Heart left ventricle (tissue), 13 donors: ENCODE measurements at regions not wholly inside any gene's neighbourhood (a gene's known extent, or its start where the extent isn't known, plus 50 kb on each side); places are given as distances from the start of the nearest gene placed in this dataset.

Source experiments
- CTCF ChIP-seq, 12 donors: fragments of 200-600 bp; sonication (generic) in 4 of 12; IDR thresholded peaks; one replicate each; pipeline versions ENCODE4 v1.5.0 to v1.8.0; 2018 to 2022; ENCODE audit warnings: antibody characterized with exemption in 12 of 12, mild to moderate bottlenecking in 5 of 12
- POLR2A ChIP-seq, 2 donors: fragments of 450-650 bp; IDR thresholded peaks; one replicate each; pipeline ENCODE4 v1.6.1; 2017; ENCODE audit warnings: antibody characterized with exemption in 2 of 2, mild to moderate bottlenecking in 2 of 2, moderate library complexity in 2 of 2
- donor health status: ischemic (EF 13 %, LVEDD 7.1; RV severe dilation, severe dysfunction).
- donor health status: DM: no; HTN: yes; CAD: no.
- donor health status: DM: no; HTN: no; CAD: no.
- donor health status: ischemic (EF 25% LVEDD 6.9; RV normal size, moderate dysfunction).
- donor health status: ischemic (EF 25% LVEDD 5.7; RV mildly dilated, moderate dysfunction).
- donor health status: ischemic (EF 35%, LVEDD 5.7; RV mildly dilated, moderate dysfunction).
- donor health status: nonischemic (EF 11% LVEDD 7.7; RV severe dilation, severe dysfunction).
- donor health status: DM: yes; HTN: yes; CAD: no.
- donor health status: PGD.
- donor health status: ischemic (EF 29% LVEDD 5.4; RV normal size, mild dysfunction).
- donor health status: nonischemic (EF 23%, LVEDD 6.1; RV moderate dilation, normal function).

GRCh38 chr4:83862471-83862870 is 326.6 kb downstream of the GPAT3 start:
- no peak for TF ChIP-seq CTCF (IDR thresholded peaks at IDR 0.05)
- no peak for TF ChIP-seq POLR2A (IDR thresholded peaks at IDR 0.05)
